Right cardiac atrium (tissue), 5 donors: ENCODE measurements at regions not wholly inside any gene's neighbourhood (a gene's known extent, or its start where the extent isn't known, plus 50 kb on each side); places are given as distances from the start of the nearest gene placed in this dataset.

Source experiments
- ATAC-seq, 2 donors: fragments of 200-7000 bp; cut with Tn5 transposase; one replicate each; pipeline versions ENCODE4 v1.8.0 to v1.9.1; 2020; ENCODE audit warnings: moderate library complexity in 2 of 2, mild to moderate bottlenecking in 1 of 2
- DNase-seq, 3 donors: peaks; one replicate each; pipeline ENCODE4 v3.0.0-alpha.2; 2020
- H3K27ac ChIP-seq: one replicate; pipeline ENCODE4 v1.5.1; 2013; ENCODE audit warnings: mild to moderate bottlenecking, low read length, control low read depth, moderate library complexity
- H3K27me3 ChIP-seq: one replicate; pipeline ENCODE4 v1.6.1; 2013; ENCODE audit not compliant: control insufficient read depth, insufficient read depth
- H3K4me1 ChIP-seq: one replicate; pipeline ENCODE4 v1.6.1; 2013; ENCODE audit warnings: low read length; ENCODE audit not compliant: control insufficient read depth, insufficient read depth
- H3K4me3 ChIP-seq: one replicate; pipeline ENCODE4 v1.5.1; 2013; ENCODE audit warnings: low read length, control low read depth
- H3K9me3 ChIP-seq: one replicate; pipeline ENCODE4 v1.6.1; 2013; ENCODE audit warnings: low read length; ENCODE audit not compliant: control insufficient read depth
- WGBS: extraction: QIAGEN DNeasy Blood & Tissue Kit; methylation state at CpG from one replicate; pipeline ENCODE4 v1.1.7; 2013; 5-methylcytosine and 5-hydroxymethylcytosine counted together
- intact Hi-C, 4 donors: fragments of 100-400 bp; cut with DNase I; formaldehyde crosslinking; loops; one replicate each; pipeline versions ENCODE4 v1.11.0 to v1.14.0; 2022 to 2023
- donor health status: healthy with polysubstance abuse.
- donor health status: DM: no; HTN: yes; CAD: no.
- donor health status: DM: no; HTN: no; CAD: no.
- donor health status: DM: no; HTN: yes; CAD: no; lungs with severe emphysema.
- donor health status: DM: yes; HTN: yes; CAD: no.

DNA sequence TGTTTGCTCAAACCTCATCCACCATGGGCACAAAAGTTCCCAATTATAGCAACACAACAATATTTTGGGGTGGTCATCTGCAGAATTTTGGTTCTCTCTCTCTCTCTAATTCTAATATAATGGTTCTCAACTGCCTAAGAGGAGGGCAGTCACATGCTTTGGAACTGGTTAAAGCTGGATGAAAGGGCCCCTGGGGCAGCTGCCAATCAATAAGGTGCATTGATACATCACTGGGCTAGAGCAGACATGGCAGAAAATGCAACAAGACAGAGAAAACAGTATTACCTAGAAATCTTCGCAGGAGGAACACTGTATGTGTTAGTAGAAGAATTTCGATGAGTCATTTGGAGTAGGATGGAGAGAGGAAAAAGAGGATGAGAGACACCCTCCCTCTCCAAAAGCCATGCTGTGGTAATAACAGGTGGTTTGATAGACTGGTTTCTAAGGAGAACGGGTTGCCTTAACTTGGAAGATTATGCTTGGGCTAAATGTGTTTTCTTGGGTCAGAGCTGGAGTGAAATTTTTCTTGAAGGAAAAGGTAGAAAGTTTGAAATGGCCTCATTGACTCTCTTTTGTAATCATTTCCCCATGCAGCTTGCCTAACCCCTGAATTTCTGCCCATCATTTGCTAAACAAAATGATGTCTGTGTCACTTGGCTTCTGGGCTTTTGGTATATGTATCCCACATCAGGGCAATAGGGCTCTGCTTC is 67.1 kb upstream of the HIF1A start:
- Histone ChIP-seq H3K27ac (no peak overlapping the region), H3K27me3 (no peaks in the 10 kb centered on the region), H3K4me1 (no peaks in the 10 kb centered on the region), H3K4me3 (no peak overlapping the region), H3K9me3 (no peaks in the 10 kb centered on the region)
- DNase-seq = no peak
- intact Hi-C loops = no loop called here
- 91% methylated on average over 3 of the region's 3 CpGs for WGBS
- ATAC-seq = no peak

DNA sequence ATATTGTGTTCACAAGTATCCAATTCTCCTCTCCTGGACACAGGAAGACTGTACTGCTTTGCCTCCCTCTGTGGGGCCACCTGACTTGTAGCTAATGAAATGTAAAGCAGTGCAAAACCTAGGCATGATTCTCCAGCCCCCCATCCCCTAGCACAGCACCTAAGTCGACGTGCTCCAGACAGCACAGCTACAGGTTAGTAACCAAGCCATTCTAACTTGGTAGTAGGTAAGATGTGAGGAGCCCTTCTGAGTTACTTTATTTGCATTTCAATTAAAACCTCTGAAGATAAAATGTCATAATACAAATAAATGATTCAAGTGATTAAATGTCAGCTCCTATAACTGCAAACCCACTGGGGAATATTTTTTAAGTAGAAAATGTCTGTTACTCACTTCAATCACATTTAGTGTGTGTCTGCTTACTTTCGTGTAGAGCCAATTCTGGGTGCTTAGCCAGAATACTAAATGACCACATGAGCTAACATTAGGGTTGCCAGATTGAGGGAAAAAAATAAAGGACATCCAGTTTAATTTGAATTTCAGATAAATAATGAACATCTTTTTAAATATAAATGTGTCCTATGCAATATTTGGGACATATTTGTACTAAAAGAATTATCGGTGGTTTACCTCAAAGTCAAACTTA is 64.8 kb upstream of the HIF1A start:
- H3K9me3 ChIP-seq = no peaks in the 10 kb centered on the region
- WGBS = 87% methylated on average over 4 of the region's 4 CpGs
- no peaks in the 10 kb centered on the region for H3K27me3 ChIP-seq
- H3K4me3 ChIP-seq = no peak overlapping the region
- ATAC-seq (no peak), DNase-seq (no peak)
- H3K4me1 ChIP-seq = no peaks in the 10 kb centered on the region
- intact Hi-C loops = no loop called here
- H3K27ac ChIP-seq = no peak overlapping the region

DNA sequence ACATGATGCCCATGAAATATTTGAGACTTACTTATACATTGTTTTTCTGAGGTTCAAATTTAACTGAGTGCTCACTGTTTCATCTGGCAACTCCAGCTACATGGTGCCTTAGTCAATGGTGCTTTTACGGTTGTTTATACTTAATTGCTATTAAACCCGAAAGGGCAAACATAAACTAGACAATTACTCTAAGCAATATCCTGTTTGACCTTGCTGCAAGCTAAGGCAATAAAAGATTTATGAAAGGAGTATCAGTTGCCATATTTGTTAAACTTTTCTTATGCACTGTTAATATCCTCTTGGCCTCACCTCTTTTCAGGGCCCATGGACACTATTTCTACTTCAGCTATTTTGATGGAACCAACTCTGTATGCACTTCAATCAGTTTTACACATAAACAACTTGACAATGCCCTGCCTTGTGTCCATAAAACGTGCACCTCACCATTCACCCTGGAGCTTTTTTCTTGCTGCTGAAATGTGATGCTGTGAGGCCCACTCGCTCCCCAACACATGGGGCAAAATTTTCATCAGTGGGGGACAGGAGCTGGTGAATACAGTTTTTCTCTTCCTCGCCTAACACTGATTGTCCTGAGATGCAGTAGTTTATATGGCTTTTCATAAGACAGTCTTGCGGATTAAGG is 64.1 kb upstream of the HIF1A start:
- 93% methylated on average over 6 of the region's 6 CpGs for WGBS
- DNase-seq = no peak
- Histone ChIP-seq H3K4me3 (no peak overlapping the region), H3K9me3 (no peaks in the 10 kb centered on the region), H3K27ac (no peak overlapping the region), H3K27me3 (no peaks in the 10 kb centered on the region), H3K4me1 (no peaks in the 10 kb centered on the region)
- no peak for ATAC-seq
- intact Hi-C loops = no loop called here

DNA sequence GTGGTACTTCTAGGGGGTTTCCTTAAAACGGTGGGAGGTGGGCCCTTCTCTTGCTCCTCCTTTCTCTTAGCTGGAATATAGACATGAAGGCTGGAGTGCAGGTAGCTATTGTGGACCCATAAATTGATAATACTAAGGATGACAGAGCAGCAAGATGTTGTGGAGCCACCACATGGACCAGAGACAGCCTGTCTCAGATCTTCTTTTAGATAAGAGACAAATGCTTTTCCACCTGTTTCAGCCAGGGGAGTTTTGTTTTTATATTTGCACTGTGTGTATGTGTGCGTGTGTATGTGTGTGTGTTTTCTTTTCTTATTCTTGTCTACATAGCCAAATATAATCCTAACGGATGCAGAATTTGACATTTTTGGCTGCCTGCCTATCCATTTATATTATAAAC is 62.9 kb upstream of the HIF1A start:
- H3K27me3 ChIP-seq = no peaks in the 10 kb centered on the region
- H3K27ac ChIP-seq = no peak overlapping the region
- no peaks in the 10 kb centered on the region for H3K9me3 ChIP-seq
- no peak overlapping the region for H3K4me3 ChIP-seq
- intact Hi-C loops = no loop called here
- H3K4me1 ChIP-seq = no peaks in the 10 kb centered on the region
- WGBS = 66% methylated on average over 3 of the region's 3 CpGs
- DNase-seq (no peak), ATAC-seq (no peak)

- Histone ChIP-seq H3K4me3 (no peak overlapping the region), H3K4me1 (no peaks in the 10 kb centered on the region), H3K27me3 (no peaks in the 10 kb centered on the region), H3K27ac (no peak overlapping the region), H3K9me3 (no peaks in the 10 kb centered on the region)
- intact Hi-C loops = no loop called here
- no peak for DNase-seq
- WGBS = 87% methylated on average over 1 of the region's 1 CpG
- no peak for ATAC-seq
These were observed 62.5 kb upstream of the HIF1A start for GRCh38 chr14:61632807-61633206.

DNA sequence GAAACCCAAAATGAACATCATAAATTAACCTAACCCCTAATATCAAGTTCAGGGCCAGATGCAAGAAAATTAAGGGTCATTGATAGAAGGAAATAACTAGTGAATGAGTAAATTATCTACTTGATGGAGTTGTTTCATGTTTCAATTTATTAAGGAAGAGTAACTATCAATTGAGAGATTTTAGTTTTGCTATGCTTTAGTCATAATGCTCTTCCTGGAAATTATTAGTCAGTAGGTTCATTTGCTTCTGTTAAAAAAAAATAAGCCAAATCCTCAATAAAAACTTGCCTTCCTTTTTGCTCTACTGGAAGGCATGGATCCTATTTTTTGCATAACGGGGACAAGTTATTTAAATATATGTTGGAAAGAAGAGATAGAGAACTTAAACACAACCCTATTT is 59.0 kb upstream of the HIF1A start:
- Histone ChIP-seq H3K27ac (no peak overlapping the region), H3K9me3 (no peaks in the 10 kb centered on the region), H3K4me1 (no peaks in the 10 kb centered on the region), H3K27me3 (no peaks in the 10 kb centered on the region), H3K4me3 (no peak overlapping the region)
- no peak for DNase-seq
- no peak for ATAC-seq
- 90% methylated on average over 1 of the region's 1 CpG for WGBS
- intact Hi-C loops = no loop called here

DNA sequence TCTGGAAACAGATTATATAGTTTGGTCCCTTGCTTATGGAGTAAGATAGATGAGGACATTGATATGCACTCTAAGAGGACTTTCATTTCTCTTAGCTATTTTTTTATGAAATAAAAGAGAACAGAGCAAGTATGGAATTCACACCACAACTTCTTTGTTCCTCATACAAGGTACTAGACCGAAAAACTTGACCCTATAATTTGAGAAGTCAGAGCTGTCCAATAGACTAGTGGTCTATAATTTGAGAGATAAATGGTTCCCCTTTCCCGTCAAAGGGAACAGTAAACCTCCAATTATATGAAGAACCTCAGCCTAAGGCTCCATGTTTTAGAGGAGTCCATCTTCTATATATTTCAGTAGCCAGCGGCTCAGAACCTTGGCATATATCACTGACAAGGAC is 58.5 kb upstream of the HIF1A start:
- H3K9me3 ChIP-seq = no peaks in the 10 kb centered on the region
- WGBS = 89% methylated on average over 3 of the region's 3 CpGs
- intact Hi-C loops = no loop called here
- no peaks in the 10 kb centered on the region for H3K27me3 ChIP-seq
- no peaks in the 10 kb centered on the region for H3K4me1 ChIP-seq
- H3K4me3 ChIP-seq = no peak overlapping the region
- DNase-seq (no peak), ATAC-seq (no peak)
- no peak overlapping the region for H3K27ac ChIP-seq

DNA sequence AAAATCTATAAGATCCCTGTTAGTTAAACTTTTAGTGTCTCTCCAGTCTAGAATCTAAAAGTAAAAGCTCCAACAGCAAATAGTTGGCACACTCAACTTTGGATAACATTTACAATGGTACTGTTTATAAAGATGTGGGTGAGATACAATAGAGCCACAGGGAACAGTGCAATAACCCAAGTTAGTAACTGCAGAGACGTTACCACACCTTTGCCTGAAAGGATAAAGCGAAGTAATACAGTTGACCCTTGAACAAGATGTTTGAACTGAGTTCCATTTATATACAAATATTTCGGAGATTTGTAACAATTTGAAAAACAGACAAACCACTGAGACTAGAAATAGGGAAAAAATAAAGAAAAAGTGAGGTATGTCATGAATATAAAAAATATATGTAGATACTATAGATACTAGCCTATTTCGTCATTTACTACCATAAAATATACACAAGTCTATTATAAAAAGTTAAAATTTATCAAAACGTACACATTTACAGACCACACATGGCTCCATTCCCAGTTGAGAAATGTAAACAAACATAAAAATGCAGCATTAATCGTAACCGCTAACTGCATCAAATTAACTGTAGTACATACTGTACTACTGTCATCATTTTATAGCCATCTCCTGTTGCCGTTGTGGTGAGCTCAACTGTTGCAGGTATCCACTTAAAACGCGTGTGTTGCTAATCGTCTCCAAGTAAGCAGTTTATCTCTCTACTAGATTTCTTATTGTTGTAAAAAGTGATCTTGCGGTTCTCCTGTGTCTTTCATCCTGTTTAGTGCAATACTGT is 56.5 kb upstream of the HIF1A start:
- intact Hi-C loops = no loop called here
- no peaks in the 10 kb centered on the region for H3K27me3 ChIP-seq
- H3K4me1 ChIP-seq = no peaks in the 10 kb centered on the region
- ATAC-seq = no peak
- no peak for DNase-seq
- H3K4me3 ChIP-seq = no peak overlapping the region
- H3K27ac ChIP-seq = no peak overlapping the region
- H3K9me3 ChIP-seq = no peaks in the 10 kb centered on the region
- 92% methylated on average over 12 of the region's 12 CpGs for WGBS

DNA sequence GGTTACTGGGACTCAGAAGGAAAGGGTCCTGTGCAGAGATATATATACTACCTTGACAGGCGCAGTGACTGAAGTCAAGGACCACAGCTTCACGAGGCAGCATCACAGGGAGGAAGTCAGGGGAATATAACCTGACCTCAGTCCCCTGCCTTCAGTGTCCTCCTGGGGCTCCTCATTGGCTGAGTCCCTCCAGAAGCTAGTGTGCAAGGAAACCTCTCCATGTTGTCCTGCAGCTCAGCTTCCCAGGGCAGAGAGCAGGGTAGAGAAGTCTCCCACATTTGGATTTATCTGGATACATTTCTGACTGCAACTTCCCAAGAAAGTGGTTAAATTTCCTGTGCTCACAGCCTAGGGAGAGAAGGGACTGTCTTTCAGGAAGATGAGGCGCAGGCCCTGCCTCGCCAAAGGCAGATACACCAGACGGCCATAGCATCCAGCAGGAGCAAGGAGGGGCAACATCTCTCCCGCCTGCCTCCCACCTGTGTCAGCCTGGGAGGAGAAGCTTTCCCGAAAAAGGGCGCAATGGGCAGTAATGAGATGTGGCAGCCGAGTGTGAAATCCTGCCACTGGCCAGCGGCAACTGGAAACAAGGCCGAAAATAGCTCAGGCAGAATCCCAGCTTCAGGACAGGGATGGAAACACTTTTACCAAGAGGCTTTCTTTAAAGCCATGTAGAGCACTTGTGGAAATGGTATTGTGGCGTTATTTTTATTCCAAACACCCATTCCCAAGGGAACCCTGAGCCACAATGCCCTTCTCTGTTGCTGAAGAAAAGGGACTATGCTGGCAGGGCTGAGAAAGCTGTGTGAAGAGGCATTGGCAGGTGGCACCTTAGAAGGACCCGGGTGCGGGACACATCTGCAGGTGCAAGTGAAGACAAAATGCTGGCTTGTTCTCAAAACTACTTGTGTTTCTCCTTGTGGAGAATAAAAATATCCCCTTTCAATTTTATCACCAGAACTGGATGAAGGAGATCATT is 54.9 kb upstream of the HIF1A start:
- Histone ChIP-seq H3K4me3 (no peak overlapping the region), H3K9me3 (no peaks in the 10 kb centered on the region), H3K4me1 (no peaks in the 10 kb centered on the region), H3K27me3 (no peaks in the 10 kb centered on the region), H3K27ac (no peak overlapping the region)
- intact Hi-C loops = no loop called here
- WGBS = 68% methylated on average over 14 of the region's 14 CpGs
- DNase-seq (peak in 1 of 3 donors; percentile 41), ATAC-seq (peak; percentile 44 to 62)

GRCh38 chr14:61641914-61642613 is 53.2 kb upstream of the HIF1A start:
- intact Hi-C loops = no loop called here
- DNase-seq = no peak
- H3K27ac ChIP-seq = no peak overlapping the region

More at GRCh38 chr14:61641914-61642613, 53.2 kb upstream of the HIF1A start:
- H3K4me3 ChIP-seq = no peak overlapping the region
- H3K27me3 ChIP-seq = no peaks in the 10 kb centered on the region
- WGBS = 88% methylated on average over 6 of the region's 6 CpGs
- no peak for ATAC-seq
- no peaks in the 10 kb centered on the region for H3K9me3 ChIP-seq
- no peaks in the 10 kb centered on the region for H3K4me1 ChIP-seq
